ENCODE measurements at regions not wholly inside any gene's neighbourhood (a gene's known extent, or its start where the extent isn't known, plus 50 kb on each side); places are given as distances from the start of the nearest gene placed in this dataset.

DNA sequence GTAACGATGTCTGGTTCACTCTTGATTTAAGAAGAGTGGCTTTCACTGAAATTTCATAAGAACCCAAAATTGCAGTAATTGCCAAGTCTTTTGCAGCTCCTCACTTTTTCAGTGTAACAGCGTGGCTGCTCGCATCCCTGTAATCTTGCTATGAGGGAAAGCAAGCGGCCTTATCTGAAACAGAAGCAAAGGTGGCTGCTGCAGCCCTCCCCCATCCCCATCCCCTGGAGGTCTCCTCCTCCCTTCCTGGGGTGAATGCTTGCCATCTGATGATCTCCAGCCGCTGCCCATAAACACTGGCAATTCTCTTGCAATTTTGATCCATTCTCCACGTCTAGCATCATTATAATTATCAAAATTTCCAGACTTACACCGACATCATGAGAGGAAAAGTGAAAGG is 182.5 kb upstream of the ASIC2 start:
- no peak for DNase-seq (ENCODE audit: low spot score)

DNA sequence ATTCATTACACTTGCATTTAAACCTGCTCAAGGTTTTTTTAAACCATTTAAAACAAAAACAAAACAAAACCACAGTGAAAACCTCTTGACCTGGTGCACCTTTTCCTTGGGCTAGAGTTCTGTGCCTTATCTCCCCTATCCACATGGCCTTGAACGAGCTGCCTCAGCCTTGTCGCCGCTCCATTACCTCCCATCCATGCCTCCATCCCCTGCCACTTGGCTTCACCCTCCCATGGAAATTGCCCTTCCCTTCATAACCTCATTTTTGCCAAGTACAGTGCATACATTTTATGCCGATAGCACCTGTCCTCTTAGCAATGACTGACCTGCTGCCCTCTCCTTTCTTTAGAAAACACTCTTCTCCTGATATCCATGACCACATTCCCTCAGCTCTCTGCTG is 188.6 kb upstream of the ASIC2 start:
- DNase-seq (ENCODE audit: low spot score), result no peak

DNA sequence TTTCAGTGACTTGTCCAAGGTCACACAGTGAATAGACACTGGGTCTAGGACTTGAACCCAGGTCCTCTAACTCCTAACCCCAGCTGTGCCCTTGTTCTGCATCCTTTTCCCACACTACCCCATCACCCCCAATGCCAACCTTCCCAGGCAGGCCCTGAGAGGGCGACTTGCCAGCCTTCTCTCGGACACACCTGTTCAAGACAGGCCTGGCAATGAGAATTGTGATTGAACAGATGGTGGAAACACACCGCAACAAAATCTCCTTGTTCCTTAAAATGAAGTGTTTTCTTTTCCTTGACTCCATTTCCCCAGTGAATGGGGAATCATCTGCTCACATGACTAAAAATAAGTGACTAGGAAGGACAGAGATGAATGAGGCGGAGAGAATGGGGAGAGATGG is 189.5 kb upstream of the ASIC2 start:
- no peak for DNase-seq (ENCODE audit: low spot score)

DNA sequence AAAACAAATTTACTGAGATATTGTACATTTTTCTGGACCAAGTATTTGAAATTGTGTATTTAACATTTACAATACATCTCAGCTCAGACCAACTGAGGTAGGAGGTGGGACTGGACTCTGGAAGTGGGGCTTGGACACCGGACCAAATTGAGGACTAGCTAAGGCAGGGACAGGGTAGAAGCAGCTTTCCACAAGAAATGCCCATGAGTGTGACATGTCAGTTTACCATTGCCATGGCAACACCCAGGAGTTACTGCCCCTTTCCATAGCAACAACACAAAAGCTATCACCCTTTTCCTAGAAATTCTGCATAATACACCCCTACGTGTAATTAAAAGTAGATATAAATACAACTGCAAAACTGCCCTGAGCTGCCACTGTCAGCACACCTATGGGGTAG is 191.5 kb upstream of the ASIC2 start:
- DNase-seq (ENCODE audit: low spot score), result no peak

DNA sequence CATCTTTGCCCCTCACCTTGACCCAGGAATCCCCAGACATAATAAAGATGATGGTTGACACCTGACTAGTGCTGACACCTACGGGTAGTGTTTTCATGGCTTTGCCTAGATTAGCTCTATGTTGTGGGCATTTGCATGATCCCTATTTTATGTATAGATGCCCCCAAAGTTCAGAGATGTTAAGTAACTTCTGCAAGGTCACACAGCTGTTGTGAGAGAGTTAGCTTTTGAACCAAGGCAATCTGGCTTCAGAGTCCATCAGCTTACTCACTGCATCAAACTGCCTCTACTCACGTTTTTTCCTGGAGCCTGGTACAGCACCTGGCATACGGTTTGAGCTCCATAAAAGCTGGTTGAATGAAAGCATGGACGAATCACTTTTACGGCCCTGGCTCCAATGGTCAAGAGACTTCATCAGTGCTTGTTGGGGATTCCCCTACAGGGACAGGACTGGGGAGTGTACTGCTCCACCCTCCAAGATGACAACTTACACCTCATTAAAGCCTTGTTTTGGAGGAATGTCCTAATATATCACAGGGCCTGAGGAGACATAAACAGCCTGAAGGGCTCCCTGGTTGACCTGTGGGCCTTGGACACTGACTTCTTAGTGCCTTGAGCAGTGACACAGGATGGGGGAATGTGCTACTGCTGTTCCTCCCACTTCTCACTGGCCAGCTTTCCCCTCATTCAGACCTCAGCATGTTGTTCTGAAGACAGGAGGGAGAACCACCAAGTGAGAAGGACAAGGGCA is 193.2 kb upstream of the ASIC2 start:
- DNase-seq (ENCODE audit: low spot score), result no peak

DNA sequence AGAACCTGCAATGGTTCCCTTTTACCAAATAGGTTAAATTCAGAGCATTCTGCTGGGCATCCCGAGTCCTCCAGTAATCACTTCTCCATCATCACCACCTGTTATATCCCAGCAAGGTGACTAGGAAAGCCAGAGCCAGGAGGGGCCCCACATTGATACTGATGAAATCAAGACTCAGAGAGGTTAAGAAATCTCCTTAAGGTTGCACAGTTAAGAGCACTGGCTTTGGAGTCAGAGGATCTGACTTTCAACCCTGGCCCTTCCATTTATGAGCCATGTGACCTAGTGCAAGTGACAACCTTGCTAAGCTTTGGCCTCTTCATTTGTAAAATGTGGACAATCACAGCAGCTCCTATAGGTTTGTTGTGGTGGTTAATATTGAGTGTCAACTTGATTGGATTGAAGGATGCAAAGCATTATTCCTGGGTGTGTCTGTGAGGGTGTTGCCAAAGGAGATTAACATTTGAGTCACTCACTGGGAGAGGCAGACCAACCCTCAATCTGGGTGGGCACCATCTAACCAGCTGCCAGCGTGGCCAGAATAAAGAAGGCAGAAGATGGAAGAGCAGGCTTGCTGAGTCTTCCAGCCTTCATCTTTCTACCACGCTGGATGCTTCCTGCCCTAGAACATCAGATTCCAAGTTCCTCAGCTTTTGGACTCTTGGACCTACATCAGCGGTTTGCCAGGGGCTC is 194.2 kb upstream of the ASIC2 start:
- no peak for DNase-seq (ENCODE audit: low spot score)

DNA sequence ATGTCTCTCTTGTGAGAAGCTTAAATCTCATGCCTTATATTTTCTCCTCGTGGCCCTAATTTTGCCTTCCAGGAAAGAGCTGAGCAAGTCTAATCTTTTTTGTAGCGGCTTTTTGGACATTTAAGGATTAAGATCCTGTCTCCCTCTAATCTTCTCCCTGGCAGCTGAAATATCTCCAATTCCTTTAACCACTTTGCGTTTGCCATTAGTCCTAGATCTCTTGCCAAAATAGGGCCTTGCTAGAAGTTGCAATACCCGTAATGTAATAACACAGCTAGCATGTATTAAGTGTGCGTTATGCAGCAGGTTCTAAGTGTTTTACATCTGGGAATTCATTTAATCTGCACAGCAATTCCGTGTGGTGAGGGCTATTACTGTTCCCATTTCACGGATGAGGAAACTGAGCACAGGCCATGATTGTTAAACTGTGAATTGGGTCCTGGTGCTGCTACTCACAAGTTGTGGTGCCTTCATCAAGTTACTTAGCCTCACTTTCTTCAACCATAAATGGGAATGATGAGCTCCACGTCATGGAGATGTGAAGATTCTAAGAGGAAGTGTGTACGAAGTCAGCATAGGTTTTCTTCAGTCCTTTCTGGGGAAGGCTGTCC is 198.9 kb upstream of the ASIC2 start:
- DNase-seq (ENCODE audit: low spot score), result no peak

DNA sequence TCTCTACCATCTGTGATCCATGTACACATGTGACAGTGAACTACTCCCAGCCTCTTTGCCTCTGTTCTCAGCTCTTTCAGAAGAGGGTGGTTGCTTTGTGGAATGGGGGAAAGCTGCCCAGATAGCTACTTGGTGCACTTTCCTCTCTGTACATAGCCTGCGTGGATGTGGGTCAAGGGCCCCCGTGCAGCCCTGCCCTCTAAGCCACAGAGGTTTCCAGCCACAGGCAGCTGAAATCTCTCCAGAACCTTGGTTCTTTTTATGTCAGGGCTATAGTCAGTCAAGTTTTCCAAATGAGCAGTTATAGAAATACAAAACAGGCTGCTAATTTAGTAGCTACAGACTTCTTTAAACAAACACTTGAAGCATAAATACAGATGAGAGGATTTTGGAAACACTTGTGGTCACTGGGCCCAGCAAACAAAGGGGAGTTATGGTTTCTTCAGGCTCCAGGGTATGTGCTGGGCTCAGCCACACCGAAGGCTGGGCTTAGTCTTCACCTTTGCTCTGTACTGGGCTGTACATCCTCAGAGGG is 199.7 kb upstream of the ASIC2 start:
- DNase-seq (ENCODE audit: low spot score), result no peak

DNA sequence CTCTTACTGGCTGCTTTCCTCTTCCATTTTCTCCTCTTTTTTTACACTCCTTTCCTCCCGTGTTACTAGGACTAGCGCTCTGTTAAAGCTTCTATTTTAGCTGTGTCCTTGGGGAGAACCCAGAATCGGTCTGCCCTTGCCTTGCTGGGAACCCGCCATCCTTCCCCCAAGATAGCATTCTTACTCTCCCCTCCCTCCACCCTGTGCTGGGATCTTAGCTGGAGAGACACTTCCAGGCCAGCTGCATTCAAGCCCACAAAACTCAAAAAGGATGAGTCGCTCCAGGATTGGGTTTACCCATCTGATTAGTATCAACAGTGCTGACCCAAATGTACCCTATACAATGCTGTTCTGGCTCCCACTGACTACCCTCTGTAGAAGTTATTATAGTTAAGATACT is 200.5 kb upstream of the ASIC2 start:
- DNase-seq (ENCODE audit: low spot score), result no peak

DNA sequence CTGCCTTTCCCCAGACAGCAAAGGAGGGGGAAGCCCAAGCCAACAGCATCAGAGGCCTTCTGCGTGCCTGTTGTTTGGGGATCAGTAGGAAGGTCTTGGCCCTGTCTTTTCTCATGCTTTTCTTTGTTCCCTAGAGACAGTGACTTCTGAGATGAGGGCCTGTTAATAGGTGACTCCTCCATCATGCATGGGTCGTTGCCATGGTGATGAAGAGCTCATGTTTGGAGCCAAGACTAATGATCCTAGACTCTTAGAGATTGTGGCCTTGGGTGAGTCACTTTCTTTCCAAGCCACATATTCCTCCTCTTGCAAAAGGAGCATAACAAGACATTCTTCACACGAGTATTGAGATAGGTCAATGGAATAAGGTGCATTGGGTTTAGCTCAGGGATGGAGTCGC is 201.1 kb upstream of the ASIC2 start:
- no peak for DNase-seq (ENCODE audit: low spot score)

DNA sequence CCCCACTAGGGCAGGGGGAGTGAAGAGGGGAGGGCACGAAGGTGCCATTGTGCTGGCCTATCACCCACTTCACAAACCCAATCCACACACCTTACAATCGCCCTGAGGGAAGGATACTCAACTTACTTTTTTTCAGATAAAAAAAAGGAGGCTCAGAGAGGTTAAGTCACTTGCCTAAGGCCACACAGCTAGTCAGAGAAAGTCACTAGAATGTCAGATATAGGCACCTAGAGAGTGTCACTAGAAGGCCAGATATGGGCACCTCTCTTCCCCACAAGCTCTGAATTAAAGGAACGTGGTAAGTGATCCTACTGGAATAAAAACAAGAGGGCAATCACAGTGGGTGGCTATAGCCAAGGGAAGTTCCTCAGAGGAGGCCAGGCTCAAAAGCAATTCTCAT is 204.5 kb upstream of the ASIC2 start:
- no peak for DNase-seq (ENCODE audit: low spot score)

DNA sequence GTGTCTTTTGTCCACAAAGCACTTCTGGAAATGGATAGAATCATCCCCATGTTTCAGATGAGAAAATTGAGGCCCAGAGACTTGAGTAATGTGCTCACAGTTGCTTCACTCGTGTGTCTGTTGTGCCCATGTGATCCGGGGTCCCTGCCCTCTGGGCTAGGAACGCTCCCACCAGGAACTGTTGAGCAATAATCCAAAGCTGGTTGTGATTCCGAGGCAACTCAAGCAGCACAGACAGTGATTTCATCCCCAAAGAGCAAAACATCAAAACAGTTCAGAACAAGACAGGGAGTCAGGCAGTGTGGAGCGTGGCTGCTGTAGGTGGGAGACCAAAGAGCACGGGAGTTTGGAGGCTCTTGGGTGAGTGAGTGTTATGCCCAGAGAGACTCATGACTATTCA is 205.0 kb upstream of the ASIC2 start:
- no peak for DNase-seq (ENCODE audit: low spot score)

DNA sequence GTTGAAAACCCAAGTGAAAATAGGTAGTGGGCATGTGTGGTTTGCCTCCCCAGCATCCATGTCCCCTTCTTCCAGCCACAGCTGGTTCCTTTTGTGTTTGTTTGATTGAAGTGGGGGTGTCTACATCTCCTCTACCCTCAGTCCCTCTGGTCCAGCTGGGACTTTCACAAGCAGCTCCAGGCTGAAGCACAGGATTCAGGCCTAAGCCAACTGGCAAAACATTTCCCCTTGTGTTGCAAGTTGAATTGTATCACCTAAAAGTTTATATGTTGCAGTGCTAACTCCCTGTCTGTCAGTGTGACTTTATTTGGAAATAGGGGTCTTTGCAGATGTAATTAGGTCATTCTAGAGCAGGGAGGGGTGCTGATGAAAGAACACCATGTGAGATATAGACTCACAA is 205.9 kb upstream of the ASIC2 start:
- DNase-seq (ENCODE audit: low spot score), result no peak

DNA sequence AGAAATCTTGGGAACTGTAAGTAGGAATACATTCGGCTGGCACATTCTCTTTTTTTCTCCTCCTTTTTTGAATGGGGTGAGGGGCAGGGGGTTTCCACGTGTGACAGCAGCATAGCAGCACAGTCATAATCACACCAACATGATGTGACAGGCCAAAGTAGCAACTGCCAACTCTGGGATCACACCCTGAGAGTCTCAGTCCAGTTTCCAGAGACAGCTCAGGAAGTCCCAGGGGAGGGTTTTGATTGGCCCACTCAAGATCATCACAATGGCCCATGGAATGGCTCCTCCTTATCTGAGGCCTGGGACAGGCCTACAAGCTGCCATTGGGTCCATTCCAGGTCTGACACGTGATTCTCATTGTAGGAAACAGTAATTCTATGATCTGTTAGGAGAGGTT is 207.1 kb upstream of the ASIC2 start:
- DNase-seq (ENCODE audit: low spot score), result no peak

DNA sequence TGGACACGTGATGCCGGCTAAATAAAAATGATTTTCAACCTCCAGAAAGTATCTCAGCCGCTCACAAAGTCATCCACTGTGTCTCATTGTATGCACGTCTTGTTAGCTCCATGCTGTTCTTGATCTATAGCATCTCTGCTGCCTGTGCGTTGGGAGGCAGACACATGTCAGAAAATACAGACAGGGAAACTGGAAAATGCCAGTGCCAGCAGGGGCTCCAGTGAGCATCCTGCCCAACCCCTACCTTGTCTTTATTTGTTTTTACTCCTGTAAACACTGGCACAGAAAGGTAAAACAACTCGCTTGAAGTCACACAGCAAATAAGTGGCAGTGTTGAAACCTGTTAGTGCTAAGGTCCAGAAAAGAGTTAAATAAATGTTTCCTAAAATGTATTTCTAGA is 208.1 kb upstream of the ASIC2 start:
- DNase-seq (ENCODE audit: low spot score), result no peak

DNA sequence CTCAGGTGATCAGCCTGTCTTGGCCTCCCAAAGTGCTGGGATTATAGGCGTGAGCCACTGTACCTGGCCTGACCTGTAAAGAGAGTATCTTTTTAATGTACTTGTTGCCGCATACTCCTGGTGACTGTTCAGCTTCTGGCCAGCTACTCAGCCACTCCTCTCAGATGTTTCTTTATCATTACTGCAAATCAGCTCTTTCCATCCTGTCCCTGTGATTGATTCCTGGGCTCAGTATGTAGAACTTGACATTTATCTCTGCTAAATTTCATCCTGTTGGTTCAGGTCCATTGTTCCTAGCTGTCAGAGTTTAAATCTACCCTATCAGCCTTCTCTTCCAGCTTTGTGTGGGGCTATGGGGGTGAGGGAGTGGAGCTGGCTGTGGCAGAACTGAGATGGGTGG is 211.5 kb upstream of the ASIC2 start:
- DNase-seq (ENCODE audit: low spot score), result no peak

DNA sequence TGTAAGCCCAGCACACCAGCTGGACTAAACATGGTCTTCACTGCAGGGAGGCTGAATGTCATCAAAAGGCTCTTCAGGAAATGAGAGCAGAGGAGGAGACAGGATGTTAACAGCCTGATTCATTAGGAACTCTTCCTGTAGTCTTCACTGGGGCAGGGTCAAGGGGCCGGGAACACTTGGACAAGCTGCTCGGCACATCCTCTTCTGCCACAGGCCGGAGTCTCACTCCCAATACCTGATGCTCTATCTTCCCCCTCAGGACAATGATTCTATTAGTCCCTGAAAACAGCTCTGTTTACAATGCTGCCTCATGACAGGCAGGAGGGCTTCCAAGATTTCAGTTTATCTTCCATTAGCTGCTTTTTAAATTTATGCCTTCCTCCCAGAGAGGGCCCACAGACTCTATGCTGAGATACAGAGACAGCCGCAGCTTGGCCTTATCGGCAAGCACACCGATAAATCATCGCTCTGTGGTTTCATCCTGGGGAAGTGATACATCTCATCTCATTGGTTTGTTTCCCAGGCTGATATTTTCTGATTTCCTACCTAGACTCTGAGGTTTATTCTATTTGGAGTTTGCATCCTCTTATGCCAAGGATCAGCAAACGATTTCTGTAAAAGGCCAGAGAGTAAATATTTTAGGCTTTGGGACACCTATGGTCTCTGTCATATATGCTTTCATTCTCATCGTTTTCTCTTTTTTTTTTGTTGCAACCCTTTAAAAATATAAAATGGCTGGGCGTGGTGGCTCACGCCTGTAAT is 214.0 kb upstream of the ASIC2 start:
- no peak for DNase-seq (ENCODE audit: low spot score)

DNA sequence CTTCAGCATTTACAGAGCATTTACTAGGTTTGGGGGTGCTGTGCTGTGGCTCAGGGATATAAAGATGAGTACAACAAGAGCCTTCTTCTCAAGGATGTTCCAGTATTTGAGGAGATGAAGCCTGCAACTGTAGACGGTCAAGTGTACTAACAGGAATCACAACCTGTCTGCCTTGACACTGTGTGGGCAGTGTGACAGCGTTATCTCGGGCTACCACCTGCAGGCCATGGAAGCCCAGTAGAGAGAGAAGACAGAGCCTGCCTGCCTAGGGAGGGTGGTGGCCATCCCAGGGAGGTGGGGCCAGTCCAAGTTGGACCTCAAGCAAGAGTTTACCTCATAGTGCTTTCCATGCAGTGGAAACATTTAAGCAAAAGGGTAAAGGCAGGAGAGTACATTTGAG is 215.1 kb upstream of the ASIC2 start:
- DNase-seq (ENCODE audit: low spot score), result no peak

DNA sequence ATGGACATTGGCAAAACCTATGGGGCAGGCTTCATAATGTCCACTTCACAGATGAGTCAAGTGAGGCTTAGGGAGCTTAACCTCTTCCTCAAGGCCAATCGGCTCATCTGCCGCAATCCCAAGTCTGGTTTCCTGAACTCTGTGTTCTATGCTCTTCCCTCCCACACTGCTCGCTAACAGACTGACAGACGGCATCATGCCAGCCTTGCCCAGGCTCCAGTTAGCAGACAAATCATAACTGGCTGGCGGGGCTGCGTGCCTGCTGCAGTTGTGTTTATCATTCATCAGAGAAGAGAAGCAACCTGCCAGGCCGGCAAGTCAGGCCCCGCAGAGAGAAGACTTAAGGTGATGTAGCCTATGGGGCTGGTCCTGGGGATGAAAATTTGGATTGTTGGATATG is 216.2 kb upstream of the ASIC2 start:
- DNase-seq (ENCODE audit: low spot score), result no peak

DNA sequence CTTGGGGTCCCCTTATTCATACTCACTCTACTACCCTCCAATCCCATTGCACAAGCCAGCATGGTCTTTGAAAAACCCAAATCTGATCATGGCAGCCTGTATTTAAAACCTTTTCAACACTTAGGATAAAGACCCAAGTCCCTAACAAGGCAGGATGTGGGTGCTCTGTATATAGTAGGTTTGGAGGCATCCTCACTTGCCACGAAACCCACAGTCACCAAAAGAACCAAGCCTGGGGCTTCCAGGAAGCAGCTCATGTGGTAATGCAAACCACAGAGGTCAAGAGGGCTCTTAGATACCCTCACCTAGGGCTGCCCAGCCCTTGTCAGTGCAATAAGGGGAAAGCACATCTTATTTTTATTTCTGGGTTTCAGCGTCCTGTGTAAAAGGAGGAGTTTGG is 218.6 kb upstream of the ASIC2 start:
- no peak for DNase-seq (ENCODE audit: low spot score)

DNA sequence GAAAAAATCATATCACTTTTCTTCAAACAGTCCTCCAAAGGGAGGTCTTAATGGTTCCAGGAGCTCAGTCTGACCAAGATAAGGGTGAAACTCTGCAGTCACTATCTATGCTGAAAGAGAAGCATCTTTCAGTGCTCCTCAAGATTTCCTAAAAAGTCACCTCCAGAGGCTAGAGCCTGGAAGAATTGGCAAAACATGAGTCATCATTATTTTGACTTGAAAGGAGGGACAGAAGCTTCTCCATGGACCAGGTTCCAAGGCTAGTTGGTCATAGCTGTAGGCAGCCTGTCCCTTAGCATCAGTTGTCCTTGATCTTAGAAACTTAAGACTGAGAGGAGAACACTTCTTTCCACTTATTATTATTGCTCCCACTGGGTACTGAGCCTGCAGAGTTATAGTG is 219.0 kb upstream of the ASIC2 start:
- no peak for DNase-seq (ENCODE audit: low spot score)

DNA sequence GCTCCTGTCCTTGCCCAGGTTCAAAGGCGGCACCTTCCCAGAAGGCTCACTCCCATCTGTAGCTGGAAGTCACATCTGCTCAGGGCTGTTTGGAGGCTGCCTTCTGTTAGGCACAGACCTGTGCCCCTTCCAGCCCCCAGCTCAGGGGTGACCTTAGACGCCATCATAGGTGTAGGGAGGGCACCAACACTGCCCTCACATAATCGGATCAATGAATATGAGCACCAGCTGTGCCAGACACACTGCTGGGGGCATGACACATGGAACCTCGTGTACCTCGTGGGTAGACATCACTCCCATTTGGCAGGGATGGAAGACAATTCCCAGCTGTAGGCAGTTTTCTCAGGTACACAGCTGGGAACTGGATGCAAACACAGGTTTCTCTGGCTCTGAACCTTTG is 220.7 kb upstream of the ASIC2 start:
- no peak for DNase-seq (ENCODE audit: low spot score)

DNA sequence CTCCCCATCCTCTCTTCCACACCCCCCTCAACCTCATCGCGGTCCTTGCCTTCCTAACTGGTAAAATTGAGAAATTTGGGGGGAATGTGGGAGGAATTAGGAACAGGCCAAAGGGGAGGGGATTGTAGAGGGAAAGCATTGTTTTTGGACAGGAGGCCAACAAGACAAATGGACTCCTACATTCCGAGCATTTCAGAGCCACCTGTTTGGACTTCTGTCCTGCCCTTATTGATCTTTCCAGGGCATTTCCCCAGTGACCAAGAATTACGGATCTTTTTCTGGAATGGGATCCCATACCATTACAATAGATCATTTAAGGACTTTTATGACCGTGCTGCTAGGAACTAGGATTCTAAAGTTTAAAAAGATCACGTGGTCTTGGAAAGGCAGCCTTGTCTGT is 221.3 kb upstream of the ASIC2 start:
- no peak for DNase-seq (ENCODE audit: low spot score)

All from putamen (tissue), 1 donor.